ENCODE measurements at regions not wholly inside any gene's neighbourhood (a gene's known extent, or its start where the extent isn't known, plus 50 kb on each side); places are given as distances from the start of the nearest gene placed in this dataset.
"Not testable (repeated sequence)": the region's sequence is repeated elsewhere in the genome, so short reads cannot be mapped to it uniquely, and the experiment has no call there.

- DNase-seq: no peak
Measured at GRCh38 chr5:116858705-116859333, 284.2 kb upstream of the SEMA6A start.

- DNase-seq: not testable (repeated sequence)
Measured at GRCh38 chr5:116858020-116858419, 283.4 kb upstream of the SEMA6A start.

- no peak for DNase-seq
Measured at GRCh38 chr5:116856271-116856670, 281.6 kb upstream of the SEMA6A start.

- no peak for DNase-seq
Measured at GRCh38 chr5:116853992-116854391, 279.4 kb upstream of the SEMA6A start.

- no peak for DNase-seq
Measured at GRCh38 chr5:116848954-116849581, 274.4 kb upstream of the SEMA6A start.

- no peak for DNase-seq
Measured at GRCh38 chr5:116847960-116848359, 273.3 kb upstream of the SEMA6A start.

GRCh38 chr5:116844015-116844414 is 269.4 kb upstream of the SEMA6A start:
- DNase-seq: no peak

GRCh38 chr5:116842514-116842961 is 267.9 kb upstream of the SEMA6A start:
- DNase-seq: no peak

- no peak for DNase-seq
Measured at GRCh38 chr5:116841734-116842133, 267.1 kb upstream of the SEMA6A start.

- DNase-seq: no peak
Measured at GRCh38 chr5:116838011-116838536, 263.5 kb upstream of the SEMA6A start.

GRCh38 chr5:116834796-116835515 is 260.3 kb upstream of the SEMA6A start:
- no peak for DNase-seq

- DNase-seq: no peak
Measured at GRCh38 chr5:116830079-116830478, 255.5 kb upstream of the SEMA6A start.

GRCh38 chr5:116827078-116827477 is 252.5 kb upstream of the SEMA6A start:
- DNase-seq: no peak

GRCh38 chr5:116825486-116825885 is 250.9 kb upstream of the SEMA6A start:
- DNase-seq: no peak

GRCh38 chr5:116824751-116825438 is 250.3 kb upstream of the SEMA6A start:
- DNase-seq: no peak

GRCh38 chr5:116814626-116815385 is 240.2 kb upstream of the SEMA6A start:
- no peak for DNase-seq

- no peak for DNase-seq
Measured at GRCh38 chr5:116813906-116814305, 239.3 kb upstream of the SEMA6A start.

- DNase-seq: no peak
Measured at GRCh38 chr5:116813356-116813755, 238.7 kb upstream of the SEMA6A start.

GRCh38 chr5:116810951-116811350 is 236.3 kb upstream of the SEMA6A start:
- no peak for DNase-seq

GRCh38 chr5:116806836-116807235 is 232.2 kb upstream of the SEMA6A start:
- DNase-seq: no peak

GRCh38 chr5:116799401-116799800 is 224.8 kb upstream of the SEMA6A start:
- no peak for DNase-seq

GRCh38 chr5:116795189-116795588 is 220.6 kb upstream of the SEMA6A start:
- no peak for DNase-seq
